HG03064 (cell line): ENCODE measurements at regions not wholly inside any gene's neighbourhood (a gene's known extent, or its start where the extent isn't known, plus 50 kb on each side); places are given as distances from the start of the nearest gene placed in this dataset.
A peak's percentile ranks its signal among the peaks of the same experiment; 100 is the strongest.

Experiments used
- ATAC-seq: cut with Tn5 transposase; IDR thresholded peaks from one replicate; pipeline ENCODE4 v1.9.1; 2021; ENCODE audit warnings: low read depth; ENCODE audit not compliant: unreplicated experiment

DNA sequence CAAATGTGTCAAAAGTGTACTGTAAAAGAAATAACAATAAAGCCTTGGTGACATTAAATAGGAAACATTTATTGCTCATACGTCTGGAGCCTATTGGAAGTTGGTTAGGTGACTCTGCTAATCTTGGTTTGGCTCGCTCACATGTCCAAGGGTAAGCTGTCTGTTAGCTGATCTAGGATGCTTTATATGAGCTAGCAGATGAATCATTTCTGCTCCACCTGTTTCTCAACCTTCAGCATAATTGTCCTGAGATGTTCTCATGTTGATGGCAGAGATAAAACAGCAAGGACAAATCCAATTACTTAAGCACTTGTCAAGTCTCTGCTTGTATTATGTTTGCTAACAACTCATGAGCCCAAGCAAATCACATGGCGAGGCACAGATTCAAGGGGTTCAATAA is 56.0 kb upstream of the CD53 start:
- ATAC-seq, result no peak

DNA sequence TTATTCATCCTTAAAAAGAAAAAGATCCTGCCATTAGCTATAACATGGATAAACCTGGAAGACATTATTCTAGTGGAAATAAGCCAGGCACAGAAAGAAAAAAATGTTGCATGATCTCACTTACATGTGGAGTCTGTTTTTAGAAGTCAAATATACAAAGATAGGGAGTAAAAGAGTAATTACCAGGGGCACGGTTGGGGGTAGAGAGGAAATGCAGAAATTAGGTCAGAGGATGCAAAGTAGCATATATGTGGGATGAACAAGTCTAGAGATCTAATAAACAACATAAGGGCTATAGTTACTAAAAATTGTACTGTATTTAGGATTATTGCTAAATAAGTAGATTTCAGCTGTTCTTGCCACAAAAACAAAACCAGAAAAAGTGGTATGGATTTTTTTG is 61.4 kb upstream of the CD53 start:
- ATAC-seq, result no peak

DNA sequence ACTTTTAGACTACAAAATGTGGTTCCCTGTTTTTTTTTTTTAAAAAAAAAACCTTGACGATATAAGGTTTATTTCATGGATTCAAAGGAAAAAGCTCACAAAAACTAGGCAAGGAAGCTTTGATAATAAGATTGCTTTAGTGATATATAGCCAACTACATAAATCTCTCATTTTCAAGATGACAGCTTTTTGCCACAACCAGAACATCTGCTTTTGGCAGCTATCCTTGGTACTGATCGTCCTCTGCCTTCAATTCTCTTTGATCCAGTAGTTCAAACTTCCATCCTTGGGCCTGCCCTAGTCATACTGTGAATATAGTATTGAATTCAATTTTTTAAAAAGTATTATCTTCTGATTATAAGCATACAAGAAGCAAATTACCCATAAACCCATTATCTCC is 72.9 kb upstream of the CD53 start:
- ATAC-seq, result no peak

DNA sequence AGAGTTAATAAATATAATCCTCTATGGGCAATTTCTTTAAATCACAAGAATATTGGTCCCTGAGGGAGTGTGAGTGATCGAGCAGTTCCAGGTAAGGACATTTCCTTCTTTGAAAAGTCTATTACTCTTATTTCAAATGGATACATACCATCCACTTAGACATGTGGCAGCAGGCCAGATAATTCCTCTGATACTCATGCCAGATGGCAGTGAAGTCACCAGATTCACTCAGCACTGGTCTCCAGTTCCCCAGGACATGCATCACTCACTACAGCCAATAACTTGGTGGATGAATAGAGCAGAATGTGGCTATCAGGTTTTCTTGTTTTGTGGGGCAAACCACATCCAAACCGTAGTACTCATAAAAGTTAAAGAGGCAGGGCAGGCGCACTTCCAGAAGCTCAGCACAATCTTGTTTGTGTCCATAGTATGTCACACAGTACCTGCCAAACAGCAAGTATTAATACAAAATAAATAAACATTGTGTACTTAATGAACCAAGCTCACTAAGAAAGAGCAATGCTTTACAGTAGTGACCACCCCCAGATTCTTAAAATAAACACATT is 74.2 kb upstream of the CD53 start:
- no peak for ATAC-seq

DNA sequence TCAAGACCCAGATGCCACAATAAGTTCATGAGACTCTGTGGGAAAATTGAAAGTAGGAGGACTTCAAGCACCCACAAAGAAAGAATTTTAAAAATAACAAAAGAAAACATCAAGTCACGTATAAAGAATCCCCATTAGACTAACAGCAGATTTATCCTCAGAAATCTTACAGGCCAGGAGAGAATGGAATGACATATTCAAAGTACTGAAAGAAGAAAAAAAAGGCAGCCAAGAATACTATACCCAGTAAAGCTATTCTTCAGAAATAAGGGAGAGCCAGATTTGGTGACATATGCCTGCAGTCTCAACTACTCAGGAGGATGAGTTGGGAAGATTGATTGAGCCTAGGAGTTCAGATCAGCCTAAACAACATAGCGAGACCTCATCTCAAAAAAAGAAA is 84.3 kb upstream of the CD53 start:
- no peak for ATAC-seq

DNA sequence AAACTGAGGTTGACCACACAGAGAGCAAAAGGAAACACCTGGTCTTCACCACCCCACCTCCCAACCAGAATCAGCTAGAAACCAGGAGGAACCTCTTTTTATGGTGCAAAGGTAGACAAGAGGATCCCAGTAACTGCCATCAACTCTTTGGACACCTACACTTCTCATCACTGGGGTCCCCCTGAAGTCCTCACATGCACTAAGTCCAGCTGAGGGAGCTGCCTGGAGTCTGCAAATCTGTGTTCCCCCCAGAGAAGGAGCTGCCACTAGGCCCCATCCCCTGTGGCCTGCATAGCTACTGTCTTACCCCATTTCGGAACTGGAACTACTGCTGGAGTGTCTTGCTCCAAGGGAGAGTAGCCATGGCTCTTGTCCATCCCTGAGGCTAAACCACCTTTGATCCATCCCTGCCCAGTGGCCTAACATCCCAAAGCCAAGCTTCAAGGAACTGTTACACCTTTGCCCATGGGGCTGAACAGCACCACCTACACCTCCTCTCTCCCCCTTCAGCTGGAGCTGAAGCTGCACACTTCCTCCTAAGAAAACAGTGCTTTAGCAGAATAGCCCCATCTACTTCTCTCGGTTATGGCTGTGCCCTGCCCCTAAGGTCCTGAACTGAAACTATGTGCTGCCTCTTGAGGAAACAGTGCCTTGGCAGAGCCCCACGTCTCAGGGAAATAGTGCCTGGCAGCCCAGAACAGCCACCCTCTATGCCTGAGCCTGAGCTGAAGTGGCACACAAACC is 85.4 kb upstream of the CD53 start:
- peak; percentile 83 for ATAC-seq

DNA sequence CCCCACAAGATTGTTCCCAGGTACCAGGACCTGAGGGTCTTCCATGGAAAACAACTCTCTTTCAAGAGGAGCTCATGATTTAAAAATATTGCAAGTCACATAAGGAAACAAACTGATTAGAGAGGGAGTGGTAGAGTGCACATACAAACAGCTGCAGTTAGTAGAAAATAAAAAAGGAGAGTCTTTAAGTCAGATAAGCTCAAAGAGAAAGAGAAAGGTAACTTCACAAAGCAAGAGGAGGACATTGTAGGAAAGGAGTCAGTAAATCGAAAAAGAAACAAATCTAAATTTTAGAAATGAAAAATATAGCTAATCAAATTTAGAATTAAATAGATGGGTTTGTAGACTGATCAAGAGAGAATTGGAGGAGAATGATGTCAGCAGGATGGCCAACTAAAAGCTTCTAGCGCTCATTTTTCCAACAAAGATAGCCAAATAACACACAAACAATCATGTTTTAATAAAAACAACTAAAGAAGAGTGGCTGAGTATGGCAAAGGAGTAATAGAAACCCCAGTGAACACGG is 86.1 kb upstream of the CD53 start:
- no peak for ATAC-seq

DNA sequence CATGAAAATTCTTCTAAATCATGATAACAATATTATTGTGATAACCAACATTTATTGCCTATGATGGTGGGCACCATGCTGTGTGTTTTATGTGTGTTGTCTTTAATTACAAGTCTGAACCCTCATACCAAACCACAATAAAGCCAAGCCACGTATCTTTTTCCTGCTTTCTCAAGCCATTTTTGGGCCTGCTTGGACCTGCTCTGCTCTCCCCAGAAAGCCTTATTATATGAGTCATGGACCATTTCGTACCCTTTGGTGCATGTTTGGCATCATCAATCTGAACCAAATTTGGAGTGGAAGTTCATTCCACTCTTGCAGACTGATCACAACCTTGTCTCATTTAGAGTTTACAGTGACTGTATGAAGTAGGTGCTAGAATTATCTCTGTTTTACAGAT is 87.3 kb upstream of the CD53 start:
- no peak for ATAC-seq

DNA sequence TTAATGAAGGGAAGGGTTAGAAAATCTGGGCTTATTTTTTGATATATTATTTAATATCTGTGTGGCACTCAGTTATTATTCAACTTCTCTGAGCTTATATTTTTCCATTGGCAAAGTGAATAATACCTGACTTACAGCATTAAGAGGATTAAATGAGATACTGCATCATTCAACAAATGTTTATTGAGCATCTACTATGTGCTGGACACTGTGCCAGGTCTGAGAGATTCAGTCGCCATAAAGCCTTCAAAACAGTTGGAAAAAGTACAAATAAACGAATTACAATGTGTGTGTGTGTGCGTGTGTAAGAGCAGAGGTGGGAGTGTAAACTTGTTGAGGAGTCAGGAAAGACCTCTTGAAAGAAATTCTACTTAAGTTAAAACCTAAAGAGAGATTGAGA is 87.9 kb upstream of the CD53 start:
- no peak for ATAC-seq

DNA sequence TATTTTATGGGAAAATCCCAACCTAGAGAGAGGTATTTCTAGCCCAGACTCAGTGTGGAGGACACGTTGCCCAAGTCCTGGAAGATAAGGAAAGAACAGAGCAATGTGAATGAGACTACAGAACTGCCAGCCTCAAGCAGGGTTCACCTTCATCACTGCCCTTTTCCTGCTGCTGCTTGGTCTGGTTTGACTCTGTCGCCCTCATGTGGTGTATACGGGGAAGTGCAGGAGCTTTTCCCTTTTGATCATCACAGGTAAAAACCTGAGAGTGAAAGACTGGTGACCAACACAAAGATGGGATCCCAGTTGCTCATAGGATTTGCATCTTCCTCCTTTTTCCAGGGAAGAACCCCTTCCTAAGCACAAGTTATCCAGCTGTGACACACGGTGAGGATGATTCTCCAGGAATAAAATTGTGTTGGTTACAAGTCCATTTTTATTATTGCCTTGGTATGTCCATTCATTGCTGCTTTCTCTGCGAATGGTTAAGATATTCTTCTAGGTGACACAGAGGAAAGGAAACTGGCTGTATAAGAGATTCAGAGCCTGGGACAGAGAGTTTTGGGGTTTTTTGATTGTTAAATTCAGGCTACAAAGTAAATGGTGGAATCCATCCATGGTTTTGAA is 89.5 kb upstream of the CD53 start:
- no peak for ATAC-seq

DNA sequence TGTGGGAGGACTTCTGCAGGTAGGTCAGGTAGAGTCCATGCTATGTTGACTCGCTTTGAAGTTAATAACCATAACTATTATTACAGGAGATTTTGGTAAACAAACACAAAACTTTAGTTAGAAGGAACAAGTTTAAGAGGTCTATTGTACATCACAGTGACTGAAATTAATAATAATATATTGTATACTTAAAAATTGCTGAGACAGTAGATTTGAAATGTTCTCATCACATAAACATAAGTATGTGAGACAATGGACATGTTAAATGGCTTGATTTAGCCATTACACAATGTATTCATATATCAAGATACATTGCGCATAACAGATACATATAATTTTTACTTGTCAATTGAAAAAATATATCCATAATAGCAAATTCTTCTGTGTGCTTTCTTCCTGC is 91.4 kb upstream of the CD53 start:
- ATAC-seq, result no peak

DNA sequence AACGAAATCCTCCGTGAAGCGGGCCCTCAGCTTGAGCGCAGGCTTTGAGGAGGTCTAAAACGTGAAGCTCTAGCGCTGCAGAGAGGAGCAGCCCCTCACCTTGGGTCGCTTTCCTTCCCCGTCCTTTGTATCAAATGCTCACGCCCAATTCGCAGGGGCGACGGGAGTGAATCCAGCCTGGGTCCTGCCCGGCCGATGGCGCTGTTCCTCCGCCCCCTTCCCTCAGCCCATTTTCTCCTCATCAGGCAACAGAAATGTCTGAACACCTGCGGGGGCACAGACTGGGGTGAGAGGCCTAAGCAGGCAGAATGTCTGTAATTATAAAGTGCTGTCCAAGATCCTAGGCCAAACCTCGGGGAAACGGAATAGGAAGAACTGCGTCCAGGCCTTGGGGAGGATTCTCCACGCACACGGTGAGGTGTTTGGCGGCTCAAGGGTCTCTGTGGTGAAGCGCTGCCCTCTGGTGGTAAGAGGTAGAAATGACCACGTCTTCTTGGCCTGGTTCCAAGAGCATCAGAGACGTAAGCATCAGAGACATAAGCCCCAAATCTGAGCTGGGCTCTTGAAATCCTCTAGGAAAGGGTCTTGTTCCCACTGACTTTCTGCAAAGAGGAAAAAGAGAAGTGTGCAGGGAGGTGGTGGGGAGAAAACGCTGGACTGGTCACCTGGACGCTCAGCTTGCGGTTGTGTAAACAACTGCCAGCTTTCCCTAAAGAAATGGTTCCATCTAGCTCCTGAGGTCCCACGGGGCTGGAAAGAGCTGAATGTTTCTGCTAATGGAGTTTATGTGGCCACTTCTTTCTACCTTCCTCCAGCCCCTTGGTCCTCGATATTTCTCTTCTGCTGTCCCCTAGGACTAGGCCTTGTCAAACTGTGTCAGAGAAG is 92.1 kb upstream of the CD53 start:
- no peak for ATAC-seq

DNA sequence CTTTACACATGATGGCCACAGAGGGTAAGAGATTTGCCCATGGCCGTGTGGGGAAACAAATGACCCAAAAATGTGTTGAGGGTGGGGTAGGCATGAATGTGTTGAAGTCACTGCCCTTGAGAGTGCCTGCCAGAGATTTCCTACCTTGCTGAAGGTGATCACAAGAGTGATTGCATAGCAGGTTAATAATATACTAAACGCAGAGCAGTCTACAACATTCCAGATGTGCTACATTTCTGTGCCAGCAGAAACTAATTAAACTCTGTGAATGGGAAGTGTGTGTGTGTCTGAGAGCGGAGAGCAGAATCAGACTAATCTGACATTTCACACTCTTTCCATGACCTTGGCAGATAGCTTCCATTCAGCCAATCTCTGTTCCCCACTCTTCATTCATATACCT is 93.3 kb upstream of the CD53 start:
- ATAC-seq, result no peak

DNA sequence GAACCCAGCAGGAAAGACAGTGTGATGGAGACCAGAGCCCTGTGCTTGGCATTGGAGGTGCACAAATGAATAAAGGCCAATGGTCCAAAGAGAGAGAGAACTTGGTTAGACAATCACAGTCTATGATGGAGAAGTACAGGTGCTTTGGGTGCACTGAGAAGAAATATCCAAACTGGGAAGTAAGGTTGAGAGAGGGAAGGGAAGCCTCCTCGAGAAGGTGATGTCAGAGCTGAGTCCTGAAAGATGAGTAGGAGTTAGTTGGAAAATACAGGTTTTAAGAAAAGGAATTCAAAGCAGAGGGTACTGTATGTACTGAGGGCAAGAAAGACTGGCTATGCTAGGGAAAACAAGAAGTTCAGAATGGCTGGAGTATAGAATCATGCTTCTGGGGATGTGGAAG is 94.1 kb upstream of the CD53 start:
- ATAC-seq, result no peak

DNA sequence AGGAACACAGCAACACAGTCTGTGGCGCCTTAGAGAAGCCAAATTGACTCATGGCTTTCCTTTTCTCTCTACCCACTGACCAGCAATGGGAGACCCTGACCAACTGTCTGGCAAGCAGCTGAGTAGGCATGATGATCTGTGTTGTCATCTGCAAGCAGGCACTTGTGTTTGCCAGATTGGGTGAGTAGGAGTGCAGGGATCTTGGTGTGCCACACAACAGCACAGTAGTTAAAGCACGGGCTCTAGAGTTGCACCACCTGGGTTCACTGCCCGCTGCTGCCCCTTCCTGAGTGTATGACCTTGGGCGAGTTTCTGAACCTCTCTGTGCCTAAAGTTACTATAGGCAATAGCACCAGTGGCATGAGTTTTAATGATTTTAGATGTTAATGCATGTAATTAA is 95.7 kb upstream of the CD53 start:
- no peak for ATAC-seq

DNA sequence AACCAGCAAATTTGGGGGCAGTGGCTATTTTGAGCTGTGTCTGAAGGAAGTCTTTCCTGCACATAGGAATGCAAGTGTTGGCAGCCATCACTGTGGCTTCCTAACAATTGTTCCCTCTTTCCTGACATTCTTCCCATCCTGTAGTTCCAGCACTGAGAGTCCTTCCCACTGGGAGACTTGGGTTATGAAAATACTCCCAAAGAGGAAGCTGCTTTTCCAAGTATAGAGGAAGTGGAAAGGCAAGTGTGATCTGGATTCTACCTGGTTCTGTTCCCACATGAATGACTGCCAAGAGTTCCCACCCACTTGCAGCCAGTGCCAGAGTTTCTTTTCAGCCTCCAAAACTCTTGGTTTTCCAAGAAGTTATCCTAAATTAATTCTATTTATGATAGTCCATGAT is 98.5 kb upstream of the CD53 start:
- no peak for ATAC-seq

DNA sequence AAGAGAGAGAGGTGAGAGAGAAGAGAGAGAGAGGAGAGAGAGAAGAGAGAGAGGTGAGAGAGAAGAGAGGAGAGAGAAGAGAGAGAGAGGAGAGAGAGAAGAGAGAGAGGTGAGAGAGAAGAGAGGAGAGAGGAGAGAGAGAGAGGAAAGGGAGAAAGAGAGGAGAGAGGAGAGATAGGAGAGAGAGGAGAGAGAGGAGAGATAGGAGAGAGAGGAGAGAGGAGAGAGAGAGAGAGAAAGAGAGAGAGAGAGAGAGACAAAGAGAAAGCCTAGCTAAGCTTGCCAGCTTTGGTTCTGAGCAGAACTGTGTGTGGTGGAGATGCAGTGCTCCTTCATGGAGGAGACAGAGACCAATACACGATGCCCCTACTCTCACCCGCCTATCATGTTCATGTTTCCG is 99.1 kb upstream of the KCNA3 start:
- ATAC-seq, result no peak

DNA sequence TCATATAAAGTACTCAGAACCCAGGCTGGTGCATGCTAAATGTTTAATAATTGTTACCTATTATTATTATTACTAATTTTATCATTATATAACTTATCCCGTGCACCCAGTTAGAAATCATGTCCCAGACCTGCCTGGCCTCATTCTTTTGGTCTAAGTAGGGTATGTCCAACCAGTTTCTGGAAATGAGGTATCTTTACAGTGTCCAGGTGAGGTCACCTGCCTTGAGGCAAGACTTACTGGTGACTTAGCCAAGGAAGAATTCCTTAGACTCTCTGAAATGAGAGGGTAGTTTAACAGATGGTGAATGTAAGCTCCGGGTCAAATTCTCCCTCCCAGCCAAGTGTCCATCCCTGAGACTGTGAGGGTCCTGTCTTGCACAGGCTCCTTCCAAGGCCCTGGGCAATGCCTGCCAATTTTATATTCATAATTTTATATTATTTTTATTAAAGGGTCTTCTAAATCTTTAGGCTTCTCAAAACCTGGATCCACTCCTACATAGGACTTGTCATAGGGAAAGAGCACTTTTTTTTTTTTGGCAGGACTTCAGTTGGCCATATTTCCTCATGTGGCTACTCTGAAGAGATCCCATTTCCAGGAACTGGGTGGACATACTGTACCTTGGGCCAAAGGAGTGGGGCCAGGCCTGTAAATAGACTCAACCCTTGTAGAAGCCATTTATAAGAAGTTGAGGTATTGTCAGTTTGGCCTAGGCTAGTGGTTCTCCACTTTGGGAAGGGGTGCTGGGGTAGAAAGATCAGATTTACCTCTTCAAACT is 96.7 kb upstream of the KCNA3 start:
- no peak for ATAC-seq

DNA sequence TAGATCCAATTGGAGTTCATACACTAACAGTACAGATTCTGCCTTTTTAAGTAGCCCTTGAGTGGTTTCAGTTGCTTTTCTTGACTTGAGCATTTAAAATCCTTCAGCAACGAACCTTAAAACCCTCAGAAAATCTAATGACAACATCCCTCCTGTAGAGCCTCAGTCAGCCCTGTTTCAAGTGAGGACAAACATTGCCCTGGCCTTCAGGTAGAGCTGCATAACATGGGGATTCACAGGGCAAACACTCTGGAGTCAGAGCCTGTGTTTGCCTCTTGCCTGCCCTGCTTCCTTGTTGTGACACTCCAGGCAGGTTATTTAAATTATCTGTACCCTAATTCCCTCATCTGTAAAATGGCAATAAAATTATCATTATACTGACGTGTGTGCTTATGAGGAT is 96.1 kb upstream of the KCNA3 start:
- ATAC-seq, result no peak

DNA sequence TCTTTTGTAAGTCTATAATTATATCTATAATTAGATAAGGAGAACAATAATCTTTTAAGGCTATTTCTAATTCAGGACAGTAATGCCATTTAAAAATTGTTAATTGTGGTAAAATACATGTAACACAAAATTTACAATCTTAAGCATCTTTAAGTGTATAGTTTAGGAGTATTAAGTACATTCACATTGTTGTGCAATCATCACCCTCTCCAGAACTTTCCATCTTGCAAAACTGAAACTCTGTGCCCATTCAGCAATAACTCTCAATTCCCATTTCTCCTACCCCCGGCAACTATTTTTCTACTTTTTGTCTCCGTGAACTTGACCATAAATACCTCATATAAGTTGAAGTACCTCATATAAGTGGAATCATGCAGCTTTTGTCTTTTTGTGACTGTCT is 93.9 kb upstream of the KCNA3 start:
- ATAC-seq, result no peak

DNA sequence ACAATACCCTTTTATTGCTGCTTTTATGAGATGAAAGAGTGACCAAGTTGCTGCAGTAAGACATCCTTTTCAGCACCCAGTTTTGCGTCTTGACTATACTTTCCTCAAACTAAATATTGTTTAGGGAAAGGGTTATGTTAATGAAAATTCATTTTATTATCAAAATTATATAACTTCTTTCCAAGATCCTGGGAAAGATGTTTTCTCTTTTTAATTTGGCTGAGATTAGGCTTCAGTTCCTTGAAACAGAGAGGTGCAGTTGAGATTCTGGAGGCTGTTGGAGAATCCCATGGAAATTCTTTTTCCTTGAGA is 91.6 kb upstream of the KCNA3 start:
- no peak for ATAC-seq
